Body of pancreas (tissue), 4 donors: ENCODE measurements at regions not wholly inside any gene's neighbourhood (a gene's known extent, or its start where the extent isn't known, plus 50 kb on each side); places are given as distances from the start of the nearest gene placed in this dataset.

Source experiments
- POLR2A ChIP-seq, 3 donors: fragments of 450-650 bp; IDR thresholded peaks; one replicate each; pipeline ENCODE4 v1.6.1; 2016; ENCODE audit warnings: antibody characterized with exemption in 3 of 3, mild to moderate bottlenecking in 2 of 3
- TF ChIP-seq, protein P1 (sequence below), 7 experiments: fragments of 450-650 bp in 4 of 7; fragments of 200-600 bp in 3 of 7; sonication (generic) in 3 of 7; IDR thresholded peaks; one replicate each; pipeline ENCODE4 v1.5.1; 2016 to 2019; ENCODE audit warnings: antibody characterized with exemption in 7 of 7

- TF ChIP-seq, protein P1, sequence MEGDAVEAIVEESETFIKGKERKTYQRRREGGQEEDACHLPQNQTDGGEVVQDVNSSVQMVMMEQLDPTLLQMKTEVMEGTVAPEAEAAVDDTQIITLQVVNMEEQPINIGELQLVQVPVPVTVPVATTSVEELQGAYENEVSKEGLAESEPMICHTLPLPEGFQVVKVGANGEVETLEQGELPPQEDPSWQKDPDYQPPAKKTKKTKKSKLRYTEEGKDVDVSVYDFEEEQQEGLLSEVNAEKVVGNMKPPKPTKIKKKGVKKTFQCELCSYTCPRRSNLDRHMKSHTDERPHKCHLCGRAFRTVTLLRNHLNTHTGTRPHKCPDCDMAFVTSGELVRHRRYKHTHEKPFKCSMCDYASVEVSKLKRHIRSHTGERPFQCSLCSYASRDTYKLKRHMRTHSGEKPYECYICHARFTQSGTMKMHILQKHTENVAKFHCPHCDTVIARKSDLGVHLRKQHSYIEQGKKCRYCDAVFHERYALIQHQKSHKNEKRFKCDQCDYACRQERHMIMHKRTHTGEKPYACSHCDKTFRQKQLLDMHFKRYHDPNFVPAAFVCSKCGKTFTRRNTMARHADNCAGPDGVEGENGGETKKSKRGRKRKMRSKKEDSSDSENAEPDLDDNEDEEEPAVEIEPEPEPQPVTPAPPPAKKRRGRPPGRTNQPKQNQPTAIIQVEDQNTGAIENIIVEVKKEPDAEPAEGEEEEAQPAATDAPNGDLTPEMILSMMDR (IDR thresholded peaks at IDR 0.05): no peak
- no peak for TF ChIP-seq POLR2A (IDR thresholded peaks at IDR 0.05)
Measured at GRCh38 chr7:156524818-156525597, 115.6 kb upstream of the RNF32 start.
